Choroid plexus epithelial cell (primary cell): ENCODE measurements at regions not wholly inside any gene's neighbourhood (a gene's known extent, or its start where the extent isn't known, plus 50 kb on each side); places are given as distances from the start of the nearest gene placed in this dataset.
A peak's percentile ranks its signal among the peaks of the same experiment; 100 is the strongest.
"Not testable (repeated sequence)": the region's sequence is repeated elsewhere in the genome, so short reads cannot be mapped to it uniquely, and the experiment has no call there.

Experiments used
- DNase-seq: peaks from one replicate; pipeline ENCODE4 v3.0.0-alpha.2; 2010; ENCODE audit warnings: low read depth
- H3K4me3 ChIP-seq: 2 replicates; pipeline ENCODE4 v1.5.1; 2011; ENCODE audit warnings: low read depth, mild to moderate bottlenecking, control low read depth, low read length, moderate library complexity
- CTCF ChIP-seq: conservative IDR thresholded peaks from 2 replicates; pipeline ENCODE4 v1.5.1; 2011; ENCODE audit warnings: low read depth, mild to moderate bottlenecking, control low read depth, inconsistent platforms, low read length, moderate library complexity

DNA sequence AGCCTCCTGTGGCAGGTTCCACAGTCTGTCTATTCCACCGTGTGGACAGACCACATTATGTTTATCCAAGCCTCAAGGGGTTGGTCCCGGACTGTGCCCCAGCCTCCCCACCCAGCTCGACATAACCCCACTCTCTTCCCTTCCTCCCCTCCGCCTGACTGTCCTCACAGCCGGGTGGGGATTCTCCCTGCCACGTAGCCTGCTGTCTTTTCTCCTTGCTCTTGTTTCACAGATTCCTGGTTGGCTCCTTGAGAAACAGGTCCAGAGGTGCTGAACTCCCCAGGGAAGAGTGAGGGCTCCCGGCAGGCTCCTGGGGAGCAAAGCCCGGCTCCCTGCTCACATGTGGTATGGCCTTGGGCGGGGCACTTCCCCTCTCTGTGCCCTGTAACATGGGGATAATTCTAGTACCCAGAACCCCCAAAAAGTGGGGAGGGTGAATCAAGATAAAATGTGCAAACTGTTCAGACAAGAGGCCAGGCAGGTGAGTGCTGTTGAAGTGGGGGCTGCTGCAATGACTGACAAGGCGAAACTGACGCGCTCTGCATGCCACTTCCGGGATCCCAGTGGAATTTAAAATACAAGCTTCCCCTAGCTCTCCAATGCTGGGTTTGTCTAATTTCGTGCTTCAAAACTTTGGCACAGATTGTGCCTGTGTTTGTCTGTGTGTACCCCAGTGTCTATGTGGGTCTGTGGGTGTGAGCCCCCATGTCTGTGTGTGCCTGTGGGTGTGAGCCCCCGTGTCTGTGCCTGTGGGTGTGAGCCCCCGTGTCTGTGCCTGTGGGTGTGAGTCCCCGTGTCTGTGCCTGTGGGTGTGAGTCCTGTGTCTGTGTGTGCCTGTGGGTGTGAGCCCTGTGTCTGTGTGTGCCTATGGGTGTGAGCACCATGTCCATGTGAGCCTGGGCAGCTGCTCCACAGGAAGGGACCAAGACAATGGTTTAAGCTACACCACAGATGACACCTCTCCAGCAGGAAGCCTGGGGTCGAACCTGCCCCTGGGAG, 160.6 kb upstream of the IQSEC1 start:
- TF ChIP-seq CTCF, result no peak
- no peak overlapping the region for H3K4me3 ChIP-seq
- DNase-seq, result no peak

GRCh38 chr3:13231781-13232666, 158.8 kb upstream of the IQSEC1 start:
- DNase-seq, result no peak
- no peak overlapping the region for H3K4me3 ChIP-seq
- TF ChIP-seq CTCF, result no peak

DNA sequence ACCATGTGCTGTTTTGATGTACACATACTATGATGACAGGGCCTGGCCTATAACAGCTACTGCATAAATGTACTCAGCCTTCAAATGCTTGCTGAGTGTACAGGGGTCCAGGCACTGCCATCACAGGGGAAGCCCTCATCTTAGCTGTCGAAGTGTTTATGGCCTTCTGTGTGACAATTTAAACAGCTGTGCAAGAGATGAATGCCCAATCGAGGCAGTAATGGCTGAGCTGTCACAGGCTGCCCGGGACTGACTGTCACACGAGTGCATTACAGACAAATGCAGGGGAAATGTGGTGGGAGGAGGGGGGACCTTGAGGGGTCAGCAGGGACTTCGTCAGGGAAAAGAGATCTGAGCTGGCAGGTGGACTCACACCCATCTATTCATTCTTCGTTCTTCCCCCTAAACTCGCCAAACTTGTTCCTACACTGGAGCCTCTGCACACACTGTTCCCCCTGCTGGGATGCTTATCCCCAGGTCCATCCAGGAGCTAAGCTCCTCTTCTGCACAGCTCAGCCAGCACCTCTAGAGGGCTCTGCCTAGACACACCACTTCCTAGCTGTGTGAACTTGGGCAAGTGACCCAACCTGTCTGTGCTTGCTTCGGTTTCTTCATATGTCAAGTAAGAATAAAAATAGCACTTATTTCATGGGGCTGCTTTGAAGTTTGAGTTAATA, 156.2 kb upstream of the IQSEC1 start:
- H3K4me3 ChIP-seq, result no peak overlapping the region
- TF ChIP-seq CTCF, result peak; percentile 52
- peak; percentile 31 for DNase-seq

DNA sequence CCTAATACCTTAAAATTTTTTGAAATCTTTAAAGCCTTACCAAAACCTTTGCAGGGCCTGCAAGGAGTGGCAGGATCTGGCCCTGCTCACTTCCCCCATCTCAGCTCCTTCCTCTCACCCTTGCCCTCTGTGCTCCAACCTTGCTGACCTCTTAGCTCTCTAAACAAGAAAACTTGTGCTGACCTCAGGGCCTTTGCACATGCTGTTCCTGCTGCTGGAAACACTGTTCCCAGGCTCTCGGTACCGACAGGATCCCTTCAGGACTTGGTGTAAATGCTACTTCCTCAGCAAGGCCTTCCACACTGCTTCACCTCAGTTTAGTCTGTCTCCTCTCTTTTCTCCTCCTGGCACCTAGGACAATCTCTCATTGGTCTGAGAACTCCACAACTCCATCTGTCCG, 155.4 kb upstream of the IQSEC1 start:
- no peak overlapping the region for H3K4me3 ChIP-seq
- no peak for TF ChIP-seq CTCF
- no peak for DNase-seq

- DNase-seq, H3K4me3 ChIP-seq: not testable (repeated sequence)
Observed at GRCh38 chr3:13228169-13228568, 154.9 kb upstream of the IQSEC1 start.

- H3K4me3 ChIP-seq, result no peak overlapping the region
- no peak for DNase-seq
- no peak for TF ChIP-seq CTCF
Observed at GRCh38 chr3:13227315-13228165, 154.3 kb upstream of the IQSEC1 start.
